ENCODE measurements at regions not wholly inside any gene's neighbourhood (a gene's known extent, or its start where the extent isn't known, plus 50 kb on each side); places are given as distances from the start of the nearest gene placed in this dataset.

- peaks cover 2% of the 10 kb centered on the region for H3K27me3 ChIP-seq
- no peak for TF ChIP-seq CTCF (IDR thresholded peaks at IDR 0.05; ENCODE audit: poor library complexity)
- no peak for TF ChIP-seq EZH2phosphoT487 (IDR thresholded peaks at IDR 0.05; ENCODE audit: low read depth, severe bottlenecking, unreplicated experiment)
- no peak for TF ChIP-seq EZH2 (IDR thresholded peaks at IDR 0.05; ENCODE audit: borderline replicate concordance)
- H3K4me2 ChIP-seq = peak overlapping the region; percentile 43
- 63% methylated on average over 6 of the region's 6 CpGs for WGBS (ENCODE audit: low lambda C conversion rate, missing lambda C conversion rate)
- no peaks in the 10 kb centered on the region for H3K9me3 ChIP-seq (ENCODE audit: low read depth)
- H3K4me1 ChIP-seq (ENCODE audit: insufficient read depth) = peaks cover 15% of the 10 kb centered on the region
- H3K27ac ChIP-seq = peak overlapping the region; percentile 58
- no peak overlapping the region for H2AFZ ChIP-seq
- H3K4me3 ChIP-seq = no peak overlapping the region
- no peak for DNase-seq (ENCODE audit: low spot score)
- no peaks in the 10 kb centered on the region for H3K9me2 ChIP-seq (replicated peaks; ENCODE audit: insufficient read depth)
- H3K79me2 ChIP-seq = no peaks in the 10 kb centered on the region
- no peaks in the 10 kb centered on the region for H3K36me3 ChIP-seq (replicated peaks; ENCODE audit: insufficient read depth, low read depth)
- no peaks in the 10 kb centered on the region for H4K20me1 ChIP-seq (ENCODE audit: insufficient read depth, poor library complexity, severe bottlenecking)
Measured at GRCh38 chr10:91022924-91023699, 102.2 kb upstream of the ANKRD1 start.

GRCh38 chr10:91023700-91024398 is 103.0 kb upstream of the ANKRD1 start:
- Histone ChIP-seq H3K27ac (peak overlapping the region; percentile 58), H3K36me3 (replicated peaks; ENCODE audit: insufficient read depth, low read depth) (no peaks in the 10 kb centered on the region), H3K4me2 (peak overlapping the region; percentile 43), H3K4me1 (ENCODE audit: insufficient read depth) (peaks cover 15% of the 10 kb centered on the region), H3K4me3 (no peak overlapping the region), H3K9me2 (replicated peaks; ENCODE audit: insufficient read depth) (no peaks in the 10 kb centered on the region), H4K20me1 (ENCODE audit: insufficient read depth, poor library complexity, severe bottlenecking) (no peaks in the 10 kb centered on the region), H2AFZ (no peak overlapping the region), H3K79me2 (no peaks in the 10 kb centered on the region), H3K27me3 (no peaks in the 10 kb centered on the region), H3K9me3 (ENCODE audit: low read depth) (no peaks in the 10 kb centered on the region)
- no peak for DNase-seq (ENCODE audit: low spot score)
- WGBS (ENCODE audit: low lambda C conversion rate, missing lambda C conversion rate) = 81% methylated on average over 7 of the region's 7 CpGs
- TF ChIP-seq EZH2phosphoT487 (IDR thresholded peaks at IDR 0.05; ENCODE audit: low read depth, severe bottlenecking, unreplicated experiment) (no peak), CTCF (IDR thresholded peaks at IDR 0.05; ENCODE audit: poor library complexity) (no peak), EZH2 (IDR thresholded peaks at IDR 0.05; ENCODE audit: borderline replicate concordance) (no peak)

DNA sequence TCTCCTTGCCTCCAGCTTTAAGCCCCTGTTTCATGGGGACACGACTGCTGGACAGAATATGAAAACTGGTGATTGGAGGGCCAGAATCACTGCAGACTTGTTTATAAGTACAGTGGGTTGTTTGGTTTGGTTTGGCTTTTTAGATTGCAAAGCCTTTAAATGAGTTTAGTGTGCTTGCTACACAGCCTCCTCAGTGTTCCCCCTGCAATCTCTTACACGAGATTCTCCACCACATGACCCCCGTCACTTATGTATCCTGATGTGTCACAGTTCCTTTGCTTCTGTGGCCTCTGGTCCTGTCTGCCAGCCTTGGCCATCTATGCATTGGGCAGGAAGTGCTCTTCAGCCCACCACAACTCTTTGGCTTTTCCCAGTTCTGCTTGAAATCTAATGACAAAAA is 103.7 kb upstream of the ANKRD1 start:
- DNase-seq (ENCODE audit: low spot score) = no peak
- Histone ChIP-seq H2AFZ (no peak overlapping the region), H3K79me2 (no peaks in the 10 kb centered on the region), H3K36me3 (replicated peaks; ENCODE audit: insufficient read depth, low read depth) (no peaks in the 10 kb centered on the region), H3K27ac (no peak overlapping the region), H4K20me1 (ENCODE audit: insufficient read depth, poor library complexity, severe bottlenecking) (no peaks in the 10 kb centered on the region), H3K4me2 (no peak overlapping the region), H3K9me2 (replicated peaks; ENCODE audit: insufficient read depth) (no peaks in the 10 kb centered on the region), H3K9me3 (ENCODE audit: low read depth) (no peaks in the 10 kb centered on the region), H3K4me1 (ENCODE audit: insufficient read depth) (peaks cover 15% of the 10 kb centered on the region), H3K27me3 (no peaks in the 10 kb centered on the region), H3K4me3 (no peak overlapping the region)
- WGBS (ENCODE audit: low lambda C conversion rate, missing lambda C conversion rate) = 79% methylated on average over 3 of the region's 3 CpGs
- TF ChIP-seq CTCF (IDR thresholded peaks at IDR 0.05; ENCODE audit: poor library complexity) = no peak
- no peak for TF ChIP-seq EZH2 (IDR thresholded peaks at IDR 0.05; ENCODE audit: borderline replicate concordance)
- no peak for TF ChIP-seq EZH2phosphoT487 (IDR thresholded peaks at IDR 0.05; ENCODE audit: low read depth, severe bottlenecking, unreplicated experiment)

All from hepatocyte (in vitro differentiated cells).